Keratinocyte (primary cell): ENCODE measurements at regions not wholly inside any gene's neighbourhood (a gene's known extent, or its start where the extent isn't known, plus 50 kb on each side); places are given as distances from the start of the nearest gene placed in this dataset.

ENCODE experiments used
- DNase-seq: peaks from one replicate; pipeline ENCODE4 v3.0.0-alpha.2; 2011; ENCODE audit warnings: low read depth, missing footprints, low spot score
- FAIRE-seq: peaks from 2 replicates; lab custom pipeline; 2011; peaks lifted over from hg19 to GRCh38; lab: Jason Lieb, UNC
- H2AFZ ChIP-seq: 2 replicates; pipeline ENCODE4 v1.6.0; 2012; ENCODE audit warnings: low read length, control low read depth, inconsistent platforms; ENCODE audit not compliant: control insufficient read depth
- H3K27ac ChIP-seq: 2 replicates; pipeline ENCODE4 v1.5.1; 2011; ENCODE audit warnings: low read length; ENCODE audit not compliant: control insufficient read depth, insufficient read depth
- H3K27me3 ChIP-seq: 3 replicates; pipeline ENCODE4 v1.6.0; 2011; ENCODE audit warnings: low read length; ENCODE audit not compliant: control insufficient read depth, insufficient read depth; ENCODE audit errors: extremely low read depth
- H3K36me3 ChIP-seq, 2 experiments: 2 replicates in 1 of 2; 3 replicates in 1 of 2; pipeline ENCODE4 v1.5.1; 2011; ENCODE audit warnings: low read length in 2 of 2, mild to moderate bottlenecking in 1 of 2; ENCODE audit not compliant: control insufficient read depth in 2 of 2, insufficient read depth in 2 of 2; ENCODE audit errors: extremely low read depth in 1 of 2
- H3K4me1 ChIP-seq: 3 replicates; pipeline ENCODE4 v1.5.1; 2011; ENCODE audit warnings: low read length; ENCODE audit not compliant: control insufficient read depth, insufficient read depth; ENCODE audit errors: extremely low read depth
- H3K4me2 ChIP-seq: 3 replicates; pipeline ENCODE4 v1.6.0; 2011; ENCODE audit warnings: low read depth, low read length; ENCODE audit not compliant: control insufficient read depth, insufficient read depth; ENCODE audit errors: extremely low read depth
- H3K4me3 ChIP-seq, 3 experiments: fragments of 200-600 bp in 1 of 3; sonication (generic) in 1 of 3; 2 replicates in 2 of 3; 3 replicates in 1 of 3; pipeline ENCODE4 v1.5.1; 2011 to 2016; ENCODE audit warnings: low read length in 3 of 3, mild to moderate bottlenecking in 3 of 3, control low read depth in 2 of 3, inconsistent platforms in 1 of 3, low read depth in 1 of 3, mixed read lengths in 1 of 3, mixed run types in 1 of 3, moderate library complexity in 1 of 3; ENCODE audit not compliant: control insufficient read depth in 2 of 3, insufficient read depth in 2 of 3; ENCODE audit errors: extremely low read depth in 1 of 3
- H3K79me2 ChIP-seq: 2 replicates; pipeline ENCODE4 v1.6.0; 2012; ENCODE audit warnings: low read length; ENCODE audit not compliant: control insufficient read depth, insufficient read depth
- H3K9ac ChIP-seq: 3 replicates; pipeline ENCODE4 v1.6.0; 2011; ENCODE audit warnings: low read length; ENCODE audit not compliant: control insufficient read depth, insufficient read depth; ENCODE audit errors: extremely low read depth
- H3K9me1 ChIP-seq: 3 replicates; pipeline ENCODE4 v1.6.0; 2011; ENCODE audit warnings: low read length; ENCODE audit not compliant: control insufficient read depth, insufficient read depth; ENCODE audit errors: extremely low read depth
- H3K9me3 ChIP-seq: 2 replicates; pipeline ENCODE4 v1.5.1; 2012; ENCODE audit warnings: low read depth, low read length; ENCODE audit not compliant: control insufficient read depth
- H4K20me1 ChIP-seq: 3 replicates; pipeline ENCODE4 v1.6.0; 2011; ENCODE audit warnings: low read length; ENCODE audit not compliant: control insufficient read depth, insufficient read depth; ENCODE audit errors: extremely low read depth
- CTCF ChIP-seq, 3 experiments: IDR thresholded peaks in 1 of 3; conservative IDR thresholded peaks in 1 of 3; optimal IDR thresholded peaks in 1 of 3; 2 replicates in 2 of 3; 3 replicates in 1 of 3; pipeline versions ENCODE3 to v1.5.1; 2011; ENCODE audit warnings: low read length in 3 of 3, mild to moderate bottlenecking in 3 of 3, moderate library complexity in 2 of 3, control low read depth in 1 of 3, inconsistent platforms in 1 of 3; ENCODE audit not compliant: insufficient read depth in 2 of 3; ENCODE audit errors: extremely low read depth in 1 of 3
- EZH2 ChIP-seq: IDR thresholded peaks from one replicate; pipeline ENCODE4 v1.6.1; 2012; ENCODE audit warnings: inconsistent platforms, mild to moderate bottlenecking, low read length, moderate library complexity
- dilution Hi-C: fragments of 300-500 bp; cut with MboI; formaldehyde crosslinking; loops from one replicate; pipeline ENCODE4 v1.7.0; 2020; ENCODE audit warnings: low sequenced_read_pairs; ENCODE audit not compliant: extremely low pct_ligation_motif_present

GRCh38 chr12:125436686-125437085, 371.5 kb downstream of the AACS start:
- H3K9ac ChIP-seq = no peak overlapping the region
- no peak for DNase-seq
- no peak for FAIRE-seq
- H3K4me2 ChIP-seq = no peak overlapping the region
- dilution Hi-C loops = no loop called here
- H3K79me2 ChIP-seq = no peaks in the 10 kb centered on the region
- H3K4me1 ChIP-seq = no peaks in the 10 kb centered on the region
- no peak for TF ChIP-seq CTCF (optimal IDR thresholded peaks at IDR 0.05 in 1 of 3, IDR thresholded peaks at IDR 0.05 in 1 of 3, conservative IDR thresholded peaks at IDR 0.05 in 1 of 3; ENCODE audit: extremely low read depth in 1 of 3, insufficient read depth in 2 of 3, low read length in 3 of 3)
- no peak for TF ChIP-seq EZH2
- H3K4me3 ChIP-seq = no peak overlapping the region
- H3K27ac ChIP-seq = no peak overlapping the region
- H3K9me3 ChIP-seq = no peaks in the 10 kb centered on the region
- no peaks in the 10 kb centered on the region for H3K9me1 ChIP-seq
- H3K36me3 ChIP-seq = no peaks in the 10 kb centered on the region
- H3K27me3 ChIP-seq = no peaks in the 10 kb centered on the region
- no peak overlapping the region for H2AFZ ChIP-seq
- H4K20me1 ChIP-seq = no peaks in the 10 kb centered on the region

- TF ChIP-seq CTCF (optimal IDR thresholded peaks at IDR 0.05 in 1 of 3, IDR thresholded peaks at IDR 0.05 in 1 of 3, conservative IDR thresholded peaks at IDR 0.05 in 1 of 3; ENCODE audit: extremely low read depth in 1 of 3, insufficient read depth in 2 of 3, low read length in 3 of 3) (no peak), EZH2 (no peak)
- H3K4me2 ChIP-seq = no peak overlapping the region
- H3K36me3 ChIP-seq = no peaks in the 10 kb centered on the region
- H3K4me3 ChIP-seq = no peak overlapping the region
- H4K20me1 ChIP-seq = no peaks in the 10 kb centered on the region
- H3K9me3 ChIP-seq = no peaks in the 10 kb centered on the region
- FAIRE-seq = no peak
- no peak overlapping the region for H2AFZ ChIP-seq
- H3K27me3 ChIP-seq = no peaks in the 10 kb centered on the region
- no peaks in the 10 kb centered on the region for H3K9me1 ChIP-seq
- dilution Hi-C loops = no loop called here
- no peak overlapping the region for H3K27ac ChIP-seq
- H3K79me2 ChIP-seq = no peaks in the 10 kb centered on the region
- H3K4me1 ChIP-seq = no peaks in the 10 kb centered on the region
- DNase-seq = no peak
- H3K9ac ChIP-seq = no peak overlapping the region
Measured at GRCh38 chr12:125440399-125440798, 375.2 kb downstream of the AACS start.
